Stomach smooth muscle (tissue), 2 donors: ENCODE measurements at regions not wholly inside any gene's neighbourhood (a gene's known extent, or its start where the extent isn't known, plus 50 kb on each side); places are given as distances from the start of the nearest gene placed in this dataset.

Experiments
- H3K27ac ChIP-seq: one replicate; pipeline ENCODE4 v1.7.0; 2013; ENCODE audit warnings: mild to moderate bottlenecking, low read length, inconsistent platforms
- H3K27me3 ChIP-seq, 2 donors: one replicate each; pipeline ENCODE4 v1.7.0; 2013; ENCODE audit warnings: low read length in 2 of 2; ENCODE audit not compliant: insufficient read depth in 2 of 2, control insufficient read depth in 1 of 2
- H3K36me3 ChIP-seq, 2 donors: one replicate each; pipeline ENCODE4 v1.7.0; 2013; ENCODE audit warnings: low read length in 2 of 2; ENCODE audit not compliant: control insufficient read depth in 2 of 2, insufficient read depth in 2 of 2
- H3K4me1 ChIP-seq: one replicate; pipeline ENCODE4 v1.7.0; 2013; ENCODE audit warnings: low read length; ENCODE audit not compliant: control insufficient read depth, insufficient read depth
- H3K4me3 ChIP-seq, 2 donors: one replicate each; pipeline ENCODE4 v1.7.0; 2013; ENCODE audit warnings: low read length in 2 of 2
- H3K9ac ChIP-seq, 2 donors: one replicate each; pipeline ENCODE4 v1.7.0; 2013; ENCODE audit warnings: low read length in 2 of 2, mild to moderate bottlenecking in 1 of 2
- H3K9me3 ChIP-seq, 2 donors: one replicate each; pipeline ENCODE4 v1.7.0; 2013; ENCODE audit warnings: low read length in 2 of 2; ENCODE audit not compliant: control insufficient read depth in 2 of 2
- donor health status: healthy.
- donor health status: Pancreatic carcinoma.

GRCh38 chr11:45090607-45091006 is 55.8 kb upstream of the PRDM11 start:
- H3K4me3 ChIP-seq = no peak overlapping the region
- no peaks in the 10 kb centered on the region for H3K36me3 ChIP-seq
- H3K4me1 ChIP-seq = peaks cover 26% of the 10 kb centered on the region
- H3K9ac ChIP-seq = no peak overlapping the region
- H3K27ac ChIP-seq = no peak overlapping the region
- H3K27me3 ChIP-seq = no peaks in the 10 kb centered on the region
- no peaks in the 10 kb centered on the region for H3K9me3 ChIP-seq

DNA sequence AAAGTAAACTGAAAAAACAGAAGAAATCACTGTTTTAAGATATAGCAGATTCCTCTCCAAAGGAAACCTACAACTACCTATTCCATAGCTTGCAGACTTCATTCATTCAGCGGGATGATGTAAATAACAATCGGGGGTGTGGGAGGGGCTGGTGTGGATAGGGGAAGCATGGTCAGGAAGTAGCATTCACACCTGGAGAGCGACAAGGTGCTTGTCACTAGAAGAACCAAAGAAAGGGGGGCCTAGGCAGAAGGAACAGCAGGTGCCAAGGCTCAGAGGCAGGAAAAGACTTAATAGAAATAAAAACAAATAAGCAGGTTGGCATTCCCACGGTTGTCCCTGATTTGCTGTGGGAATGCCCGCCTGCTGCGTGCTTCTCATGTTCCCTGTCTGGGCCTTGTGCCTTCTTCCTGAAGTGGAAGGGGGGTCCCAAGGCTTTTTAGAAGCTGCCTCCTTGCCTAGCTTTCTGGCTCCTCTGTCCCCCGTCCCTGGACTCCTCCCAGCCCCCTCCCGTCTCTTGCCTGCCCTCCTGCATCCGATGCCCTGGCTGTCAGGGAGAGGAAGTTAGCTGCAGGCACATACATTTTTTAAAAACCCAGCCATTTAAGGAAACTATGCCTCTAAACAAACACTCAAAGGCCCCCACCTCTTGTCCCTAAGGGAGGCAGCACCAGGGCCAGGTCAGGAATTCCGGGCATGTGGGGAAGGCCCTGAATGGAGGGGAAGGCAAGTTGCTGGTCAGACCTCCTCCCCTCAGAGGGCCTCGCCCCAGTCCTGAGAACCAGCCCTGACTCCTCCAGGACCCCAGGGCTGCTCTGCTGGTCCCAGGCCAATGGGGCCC is 54.7 kb upstream of the PRDM11 start:
- no peak overlapping the region for H3K4me3 ChIP-seq
- no peaks in the 10 kb centered on the region for H3K27me3 ChIP-seq
- H3K4me1 ChIP-seq = peaks cover 23% of the 10 kb centered on the region
- H3K36me3 ChIP-seq = no peaks in the 10 kb centered on the region
- H3K9me3 ChIP-seq = no peaks in the 10 kb centered on the region
- H3K9ac ChIP-seq = no peak overlapping the region
- H3K27ac ChIP-seq = no peak overlapping the region

- no peaks in the 10 kb centered on the region for H3K27me3 ChIP-seq
- H3K4me3 ChIP-seq = no peak overlapping the region
- no peak overlapping the region for H3K27ac ChIP-seq
- H3K9me3 ChIP-seq = no peaks in the 10 kb centered on the region
- H3K36me3 ChIP-seq = no peaks in the 10 kb centered on the region
- H3K4me1 ChIP-seq = peaks cover 18% of the 10 kb centered on the region
- no peak overlapping the region for H3K9ac ChIP-seq
These were observed 54.0 kb upstream of the PRDM11 start for GRCh38 chr11:45092404-45092785.

DNA sequence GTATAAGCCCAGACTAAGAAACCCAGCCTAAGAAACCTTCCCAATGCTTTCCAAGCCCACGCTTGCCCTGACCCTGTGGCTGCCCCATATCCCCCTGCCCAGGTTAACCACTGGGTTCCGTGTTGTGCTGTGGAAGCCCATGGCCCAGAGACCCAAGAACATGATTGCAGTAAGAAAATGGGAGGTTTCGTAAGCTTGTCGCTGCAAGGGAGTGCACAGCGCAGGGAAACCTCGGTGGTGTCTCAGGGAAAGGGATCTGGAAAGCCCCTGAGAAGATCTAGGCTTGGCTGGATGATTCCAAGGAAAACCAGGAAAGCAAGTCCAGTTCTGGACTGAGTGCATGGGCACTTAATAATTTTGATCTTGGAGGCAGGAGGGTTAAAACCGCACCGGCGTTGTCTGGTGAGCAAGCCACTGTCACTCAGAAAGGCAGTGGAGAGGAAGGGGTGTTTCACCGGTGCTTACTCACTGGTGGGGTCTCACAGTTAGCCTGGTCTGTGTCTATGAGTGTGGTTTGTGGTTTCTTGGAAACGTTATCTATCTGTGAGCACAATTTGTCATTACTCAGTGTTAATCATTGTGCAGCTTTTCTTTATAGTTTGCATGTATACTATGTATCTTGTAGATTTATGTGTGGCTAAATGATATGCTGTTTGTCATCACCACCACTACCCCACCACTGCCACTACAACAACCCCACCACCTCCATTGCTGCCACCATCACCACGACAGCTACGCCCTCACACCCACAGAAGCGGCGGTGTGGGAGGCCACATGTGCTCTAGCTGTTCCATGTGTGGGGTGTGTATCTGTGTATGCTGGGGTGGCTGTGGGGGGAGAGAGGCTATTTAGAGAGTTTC is 53.3 kb upstream of the PRDM11 start:
- no peak overlapping the region for H3K9ac ChIP-seq
- H3K27ac ChIP-seq = no peak overlapping the region
- no peak overlapping the region for H3K4me3 ChIP-seq
- no peaks in the 10 kb centered on the region for H3K27me3 ChIP-seq
- peaks cover 15% of the 10 kb centered on the region for H3K4me1 ChIP-seq
- H3K9me3 ChIP-seq = no peaks in the 10 kb centered on the region
- H3K36me3 ChIP-seq = no peaks in the 10 kb centered on the region

DNA sequence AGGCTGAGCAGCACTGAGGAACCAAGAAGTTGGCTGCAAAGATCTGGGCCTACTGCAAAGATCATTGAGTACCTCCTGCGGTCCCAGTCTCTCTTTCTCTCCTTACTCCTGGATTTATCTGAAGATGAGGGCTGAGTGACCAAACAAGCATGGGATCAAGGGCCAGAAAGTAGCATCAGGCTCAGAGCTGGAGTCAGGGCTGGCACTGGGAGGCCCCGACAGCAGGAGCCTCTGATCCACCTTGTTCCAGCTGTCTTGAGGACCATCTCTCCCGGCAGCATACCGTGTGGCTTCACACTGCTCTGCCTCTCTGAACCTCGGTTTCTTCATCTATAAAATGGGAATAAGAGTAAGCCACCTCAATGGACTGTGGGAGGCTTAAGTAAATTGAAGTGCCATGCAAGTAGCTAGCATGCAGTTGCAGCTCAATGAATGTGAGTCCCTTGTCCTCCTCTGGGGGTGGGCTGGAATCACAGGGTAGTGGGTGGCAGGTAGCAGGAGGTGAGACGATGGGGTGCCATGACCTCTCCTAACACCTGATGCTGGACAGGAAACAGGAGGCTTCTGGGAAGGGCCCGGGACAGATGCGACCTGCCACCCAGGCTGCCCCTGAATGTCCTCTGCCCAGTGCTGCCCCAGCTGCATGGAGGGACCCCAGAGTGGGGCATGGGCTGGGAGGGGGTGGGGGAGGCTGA is 52.5 kb upstream of the PRDM11 start:
- Histone ChIP-seq H3K36me3 (no peaks in the 10 kb centered on the region), H3K4me3 (no peak overlapping the region), H3K27me3 (no peaks in the 10 kb centered on the region), H3K4me1 (peaks cover 11% of the 10 kb centered on the region), H3K9ac (no peak overlapping the region), H3K9me3 (no peaks in the 10 kb centered on the region), H3K27ac (no peak overlapping the region)

- no peak overlapping the region for H3K9ac ChIP-seq
- H3K4me1 ChIP-seq = peaks cover 9% of the 10 kb centered on the region
- H3K27ac ChIP-seq = no peak overlapping the region
- H3K4me3 ChIP-seq = no peak overlapping the region
- no peaks in the 10 kb centered on the region for H3K36me3 ChIP-seq
- no peaks in the 10 kb centered on the region for H3K27me3 ChIP-seq
- no peaks in the 10 kb centered on the region for H3K9me3 ChIP-seq
These were observed 51.3 kb upstream of the PRDM11 start for GRCh38 chr11:45094958-45095690.

- no peaks in the 10 kb centered on the region for H3K27me3 ChIP-seq
- H3K36me3 ChIP-seq = no peaks in the 10 kb centered on the region
- no peak overlapping the region for H3K4me3 ChIP-seq
- H3K4me1 ChIP-seq = peaks cover 9% of the 10 kb centered on the region
- no peak overlapping the region for H3K9ac ChIP-seq
- H3K27ac ChIP-seq = no peak overlapping the region
- H3K9me3 ChIP-seq = no peaks in the 10 kb centered on the region
These were observed 50.8 kb upstream of the PRDM11 start for GRCh38 chr11:45095691-45096010.

DNA sequence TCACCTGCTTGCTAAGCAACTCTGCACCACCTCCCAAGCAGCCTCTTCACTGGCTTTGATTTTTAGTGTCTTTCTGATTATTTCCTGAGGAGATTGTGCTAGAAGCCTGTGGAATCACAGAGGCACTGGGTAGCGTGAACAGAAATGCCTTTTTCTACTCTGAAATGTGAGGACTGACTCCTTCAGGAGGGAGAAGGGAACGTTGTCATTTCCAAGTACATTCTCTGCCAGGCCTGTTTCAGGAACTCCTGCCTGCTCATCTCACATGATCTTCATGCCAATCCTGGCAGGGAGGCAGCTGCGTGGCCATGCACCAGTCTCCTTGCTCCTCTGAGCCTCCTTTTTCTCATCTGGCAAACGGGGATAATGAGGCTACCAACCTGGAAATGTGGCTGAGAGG is 49.8 kb upstream of the PRDM11 start:
- Histone ChIP-seq H3K36me3 (no peaks in the 10 kb centered on the region), H3K27me3 (no peaks in the 10 kb centered on the region), H3K4me3 (no peak overlapping the region), H3K27ac (no peak overlapping the region), H3K9me3 (no peaks in the 10 kb centered on the region), H3K4me1 (peaks cover 9% of the 10 kb centered on the region), H3K9ac (no peak overlapping the region)
